DND-41 (cell line): ENCODE measurements at regions not wholly inside any gene's neighbourhood (a gene's known extent, or its start where the extent isn't known, plus 50 kb on each side); places are given as distances from the start of the nearest gene placed in this dataset.

Source experiments
- ATAC-seq: fragments of 200-7000 bp; cut with Tn5 transposase; 3 replicates; pipeline ENCODE4 v1.9.1; 2021; ENCODE audit warnings: low read depth; ENCODE audit not compliant: insufficient read depth
- DNase-seq: peaks from one replicate; pipeline ENCODE4 v3.0.0-alpha.2; 2020
- H2AFZ ChIP-seq: 2 replicates; pipeline ENCODE4 v1.6.0; 2012; ENCODE audit warnings: low read depth, low read length
- H3K27ac ChIP-seq: 2 replicates; pipeline ENCODE4 v1.5.1; 2012; ENCODE audit warnings: low read length, inconsistent platforms
- H3K27me3 ChIP-seq: fragments of 200-600 bp; sonication (generic); 2 replicates; pipeline ENCODE4 v1.6.0; 2012; ENCODE audit warnings: low read length, mild to moderate bottlenecking, inconsistent platforms; ENCODE audit not compliant: insufficient read depth, poor library complexity
- H3K36me3 ChIP-seq: 2 replicates; pipeline ENCODE4 v1.5.1; 2012; ENCODE audit warnings: low read length, inconsistent platforms; ENCODE audit not compliant: insufficient read depth
- H3K4me1 ChIP-seq: 2 replicates; pipeline ENCODE4 v1.5.1; 2012; ENCODE audit warnings: mild to moderate bottlenecking, low read length; ENCODE audit not compliant: insufficient read depth
- H3K4me2 ChIP-seq: 2 replicates; pipeline ENCODE4 v1.6.0; 2012; ENCODE audit warnings: mild to moderate bottlenecking, moderate library complexity, low read length, inconsistent platforms; ENCODE audit not compliant: insufficient read depth
- H3K4me3 ChIP-seq, 2 experiments: fragments of 200-600 bp in 1 of 2; shearing (Covaris generic) in 1 of 2; 2 replicates each; pipeline ENCODE4 v1.5.1; 2012 to 2016; ENCODE audit warnings: inconsistent platforms in 2 of 2, low read length in 2 of 2, mild to moderate bottlenecking in 2 of 2, low read depth in 1 of 2, moderate library complexity in 1 of 2
- H3K79me2 ChIP-seq: 2 replicates; pipeline ENCODE4 v1.6.0; 2012; ENCODE audit warnings: low read length, inconsistent platforms; ENCODE audit not compliant: insufficient read depth
- H3K9ac ChIP-seq: 2 replicates; pipeline ENCODE4 v1.6.0; 2012; ENCODE audit warnings: low read depth, mild to moderate bottlenecking, inconsistent platforms, low read length, moderate library complexity
- H3K9me3 ChIP-seq: 2 replicates; pipeline ENCODE4 v1.5.1; 2012; ENCODE audit warnings: low read length, moderate library complexity, mild to moderate bottlenecking, inconsistent platforms; ENCODE audit not compliant: insufficient read depth, severe bottlenecking
- H4K20me1 ChIP-seq: 2 replicates; pipeline ENCODE4 v1.6.0; 2012; ENCODE audit warnings: low read length; ENCODE audit not compliant: insufficient read depth
- EZH2 ChIP-seq: IDR thresholded peaks from 3 replicates; pipeline ENCODE4 v1.6.1; 2012; ENCODE audit warnings: borderline replicate concordance, low read depth, mild to moderate bottlenecking, moderate library complexity, low read length, inconsistent platforms; ENCODE audit not compliant: severe bottlenecking
- TF ChIP-seq, protein P1 (sequence below): IDR thresholded peaks from 2 replicates; pipeline ENCODE4 v1.5.1; 2012; ENCODE audit warnings: borderline replicate concordance, low read length, moderate library complexity, mild to moderate bottlenecking; ENCODE audit not compliant: poor library complexity, severe bottlenecking; ENCODE audit errors: extremely low read depth

DNA sequence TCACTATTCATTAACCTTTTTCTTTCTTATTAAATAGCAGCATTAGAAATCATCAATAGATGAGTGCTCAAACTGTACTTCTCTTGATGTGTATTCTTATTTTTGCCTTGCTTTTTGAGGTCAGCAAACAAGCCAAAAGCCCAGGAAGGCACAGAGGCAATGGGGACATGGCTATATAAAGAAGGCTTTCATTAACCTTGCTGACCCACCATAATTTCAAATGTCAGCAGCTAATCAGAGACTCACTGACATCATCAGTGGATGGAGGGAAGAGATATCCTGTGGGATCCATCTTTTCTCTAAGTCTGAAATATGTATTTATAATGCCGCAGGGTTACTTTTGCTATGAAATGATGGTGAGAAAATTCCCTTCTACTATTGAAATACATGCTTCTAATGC, 1162.8 kb upstream of the ACVR2A start:
- no peaks in the 10 kb centered on the region for H3K27me3 ChIP-seq
- H3K4me1 ChIP-seq: no peaks in the 10 kb centered on the region
- ATAC-seq (no peak), DNase-seq (no peak)
- H3K4me3 ChIP-seq: no peak overlapping the region
- H3K4me2 ChIP-seq: no peak overlapping the region
- H3K9me3 ChIP-seq: no peaks in the 10 kb centered on the region
- H3K36me3 ChIP-seq: no peaks in the 10 kb centered on the region
- H3K9ac ChIP-seq: no peak overlapping the region
- H3K27ac ChIP-seq: no peak overlapping the region
- no peak for TF ChIP-seq EZH2
- TF ChIP-seq, protein P1, sequence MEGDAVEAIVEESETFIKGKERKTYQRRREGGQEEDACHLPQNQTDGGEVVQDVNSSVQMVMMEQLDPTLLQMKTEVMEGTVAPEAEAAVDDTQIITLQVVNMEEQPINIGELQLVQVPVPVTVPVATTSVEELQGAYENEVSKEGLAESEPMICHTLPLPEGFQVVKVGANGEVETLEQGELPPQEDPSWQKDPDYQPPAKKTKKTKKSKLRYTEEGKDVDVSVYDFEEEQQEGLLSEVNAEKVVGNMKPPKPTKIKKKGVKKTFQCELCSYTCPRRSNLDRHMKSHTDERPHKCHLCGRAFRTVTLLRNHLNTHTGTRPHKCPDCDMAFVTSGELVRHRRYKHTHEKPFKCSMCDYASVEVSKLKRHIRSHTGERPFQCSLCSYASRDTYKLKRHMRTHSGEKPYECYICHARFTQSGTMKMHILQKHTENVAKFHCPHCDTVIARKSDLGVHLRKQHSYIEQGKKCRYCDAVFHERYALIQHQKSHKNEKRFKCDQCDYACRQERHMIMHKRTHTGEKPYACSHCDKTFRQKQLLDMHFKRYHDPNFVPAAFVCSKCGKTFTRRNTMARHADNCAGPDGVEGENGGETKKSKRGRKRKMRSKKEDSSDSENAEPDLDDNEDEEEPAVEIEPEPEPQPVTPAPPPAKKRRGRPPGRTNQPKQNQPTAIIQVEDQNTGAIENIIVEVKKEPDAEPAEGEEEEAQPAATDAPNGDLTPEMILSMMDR: no peak
- no peak overlapping the region for H2AFZ ChIP-seq
- H4K20me1 ChIP-seq: no peaks in the 10 kb centered on the region
- no peaks in the 10 kb centered on the region for H3K79me2 ChIP-seq

DNA sequence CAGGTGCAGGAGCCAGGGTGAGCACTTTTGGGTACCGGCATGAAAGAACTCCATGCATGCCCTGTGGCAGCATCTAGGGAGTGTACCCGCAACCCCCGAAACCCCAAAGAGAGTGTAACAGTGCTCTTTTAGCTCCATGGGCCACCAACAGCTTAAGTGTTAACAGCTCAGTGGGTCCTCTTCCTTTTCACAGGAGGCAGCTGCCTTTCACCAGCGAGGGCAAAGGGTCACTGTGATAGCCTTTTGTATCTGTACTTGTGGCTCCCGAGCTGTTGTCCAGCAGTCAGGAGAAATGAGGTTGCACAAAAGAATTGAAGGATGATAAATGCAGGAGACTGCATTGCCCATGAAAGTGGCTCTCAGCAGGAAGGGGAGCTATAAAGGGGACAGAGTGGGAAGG, 1166.3 kb upstream of the ACVR2A start:
- Histone ChIP-seq H3K27me3 (no peaks in the 10 kb centered on the region), H3K36me3 (no peaks in the 10 kb centered on the region), H3K27ac (no peak overlapping the region), H2AFZ (no peak overlapping the region), H3K79me2 (no peaks in the 10 kb centered on the region), H3K4me1 (no peaks in the 10 kb centered on the region), H3K4me2 (no peak overlapping the region), H3K4me3 (no peak overlapping the region), H3K9ac (no peak overlapping the region), H4K20me1 (no peaks in the 10 kb centered on the region), H3K9me3 (no peaks in the 10 kb centered on the region)
- TF ChIP-seq EZH2: no peak
- TF ChIP-seq, protein P1: no peak
- DNase-seq (no peak), ATAC-seq (no peak)

DNA sequence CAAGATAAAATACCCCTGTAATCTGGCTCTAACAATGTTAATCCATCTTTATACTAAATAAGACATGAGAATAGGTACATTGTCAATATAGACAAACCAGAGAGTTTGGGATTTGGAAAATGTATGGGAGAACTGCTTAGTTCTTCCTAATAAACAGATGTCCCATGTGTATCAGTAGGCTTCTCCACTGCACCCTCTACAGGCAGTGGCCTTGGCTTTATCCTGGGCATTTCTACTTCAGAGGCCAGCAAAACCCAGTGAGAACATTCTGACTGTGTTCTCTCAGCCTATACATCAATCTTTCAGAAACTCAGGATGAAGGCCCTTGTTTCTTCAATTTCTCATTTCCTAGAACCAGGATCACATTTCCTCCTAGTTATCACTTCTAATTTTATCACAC, 1167.5 kb upstream of the ACVR2A start:
- no peak overlapping the region for H3K9ac ChIP-seq
- no peak for TF ChIP-seq EZH2
- TF ChIP-seq, protein P1: no peak
- H3K79me2 ChIP-seq: no peaks in the 10 kb centered on the region
- H3K27me3 ChIP-seq: no peaks in the 10 kb centered on the region
- no peak overlapping the region for H2AFZ ChIP-seq
- H3K9me3 ChIP-seq: no peaks in the 10 kb centered on the region
- no peaks in the 10 kb centered on the region for H3K36me3 ChIP-seq
- ATAC-seq (no peak), DNase-seq (no peak)
- no peaks in the 10 kb centered on the region for H4K20me1 ChIP-seq
- H3K4me1 ChIP-seq: no peaks in the 10 kb centered on the region
- H3K4me2 ChIP-seq: no peak overlapping the region
- no peak overlapping the region for H3K27ac ChIP-seq
- H3K4me3 ChIP-seq: no peak overlapping the region

DNA sequence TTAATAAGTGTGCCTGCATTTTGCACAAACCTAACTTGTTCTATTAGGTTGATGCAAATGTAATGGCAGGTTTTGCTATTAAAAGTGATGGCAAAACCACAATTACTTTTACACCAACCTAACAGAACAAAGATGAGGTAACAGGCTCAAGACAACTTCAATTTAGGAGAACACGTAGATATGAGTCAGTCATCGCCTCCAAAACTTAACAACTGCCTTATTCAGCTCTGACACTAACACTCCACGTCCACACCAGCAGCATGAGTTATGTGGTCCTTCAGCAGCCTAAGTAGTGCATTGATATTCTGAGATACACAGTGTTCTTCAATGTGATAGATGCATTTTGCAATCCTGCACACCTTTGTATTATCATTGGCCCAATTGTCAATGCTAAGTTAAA, 1175.1 kb upstream of the ACVR2A start:
- no peaks in the 10 kb centered on the region for H4K20me1 ChIP-seq
- no peaks in the 10 kb centered on the region for H3K27me3 ChIP-seq
- DNase-seq (no peak), ATAC-seq (no peak)
- no peak overlapping the region for H3K4me3 ChIP-seq
- H3K9ac ChIP-seq: no peak overlapping the region
- H3K4me2 ChIP-seq: no peak overlapping the region
- H3K27ac ChIP-seq: no peak overlapping the region
- no peaks in the 10 kb centered on the region for H3K36me3 ChIP-seq
- H2AFZ ChIP-seq: no peak overlapping the region
- no peak for TF ChIP-seq EZH2
- TF ChIP-seq, protein P1: no peak
- H3K9me3 ChIP-seq: no peaks in the 10 kb centered on the region
- no peaks in the 10 kb centered on the region for H3K4me1 ChIP-seq
- no peaks in the 10 kb centered on the region for H3K79me2 ChIP-seq
